HG02798 (cell line): ENCODE measurements at regions not wholly inside any gene's neighbourhood (a gene's known extent, or its start where the extent isn't known, plus 50 kb on each side); places are given as distances from the start of the nearest gene placed in this dataset.
"Not testable (repeated sequence)": the region's sequence is repeated elsewhere in the genome, so short reads cannot be mapped to it uniquely, and the experiment has no call there.

Experiments used
- ATAC-seq: cut with Tn5 transposase; IDR thresholded peaks from one replicate; pipeline ENCODE4 v1.9.1; 2021; ENCODE audit warnings: mild to moderate bottlenecking; ENCODE audit not compliant: unreplicated experiment, poor library complexity

GRCh38 chr7:3159039-3159438 lies 115.4 kb upstream of the CARD11 start:
- no peak for ATAC-seq

- no peak for ATAC-seq
Observed at GRCh38 chr7:3159445-3159844, 115.8 kb upstream of the CARD11 start.

GRCh38 chr7:3159926-3160325 lies 116.3 kb upstream of the CARD11 start:
- ATAC-seq = not testable (repeated sequence)

- ATAC-seq = no peak
Observed at GRCh38 chr7:3162289-3162688, 118.6 kb upstream of the CARD11 start.

GRCh38 chr7:3162798-3163197 lies 119.1 kb upstream of the CARD11 start:
- ATAC-seq = not testable (repeated sequence)

GRCh38 chr7:3164380-3164792 lies 120.7 kb upstream of the CARD11 start:
- ATAC-seq = no peak

GRCh38 chr7:3165681-3166580 lies 122.3 kb upstream of the CARD11 start:
- no peak for ATAC-seq

GRCh38 chr7:3167551-3167950 lies 123.9 kb upstream of the CARD11 start:
- no peak for ATAC-seq

GRCh38 chr7:3168370-3168769 lies 124.7 kb upstream of the CARD11 start:
- ATAC-seq = no peak

GRCh38 chr7:3168869-3169268 lies 125.2 kb upstream of the CARD11 start:
- no peak for ATAC-seq

- no peak for ATAC-seq
Observed at GRCh38 chr7:3172768-3173280, 128.2 kb upstream of the SDK1 start.

GRCh38 chr7:3174515-3175284 lies 126.4 kb upstream of the SDK1 start:
- no peak for ATAC-seq

GRCh38 chr7:3175285-3175902 lies 125.7 kb upstream of the SDK1 start:
- ATAC-seq = no peak

- no peak for ATAC-seq
Observed at GRCh38 chr7:3176112-3177000, 124.7 kb upstream of the SDK1 start.

- ATAC-seq = no peak
Observed at GRCh38 chr7:3177271-3177670, 123.8 kb upstream of the SDK1 start.

GRCh38 chr7:3179456-3179855 lies 121.6 kb upstream of the SDK1 start:
- no peak for ATAC-seq

GRCh38 chr7:3180604-3181003 lies 120.4 kb upstream of the SDK1 start:
- ATAC-seq = no peak

- ATAC-seq = not testable (repeated sequence)
Observed at GRCh38 chr7:3182055-3182454, 119.0 kb upstream of the SDK1 start.

- ATAC-seq = no peak
Observed at GRCh38 chr7:3187444-3188040, 113.5 kb upstream of the SDK1 start.
